H1 (cell line): ENCODE measurements at regions not wholly inside any gene's neighbourhood (a gene's known extent, or its start where the extent isn't known, plus 50 kb on each side); places are given as distances from the start of the nearest gene placed in this dataset.

Source experiments
- GABPA ChIP-seq: IDR thresholded peaks from 2 replicates; pipeline ENCODE4 v1.6.1; 2011; ENCODE audit warnings: mild to moderate bottlenecking, low read length, moderate library complexity, borderline replicate concordance; ENCODE audit not compliant: insufficient read depth
- KDM1A ChIP-seq: fragments of 200-600, 300-600 bp; sonication (generic); IDR thresholded peaks from 2 replicates; pipeline ENCODE4 v1.7.1; 2016; ENCODE audit warnings: mild to moderate bottlenecking, low read length, borderline replicate concordance
- RNF2 ChIP-seq: fragments of 200-900, 300-1000 bp; sonication (generic); IDR thresholded peaks from 2 replicates; pipeline ENCODE4 v1.7.1; 2016; ENCODE audit warnings: borderline replicate concordance, low read depth, mild to moderate bottlenecking, antibody characterized with exemption, low read length; ENCODE audit not compliant: poor library complexity, severe bottlenecking; ENCODE audit errors: missing control alignments
- TEAD4 ChIP-seq: IDR thresholded peaks from 2 replicates; pipeline ENCODE4 v1.6.1; 2012; ENCODE audit warnings: low read depth, low read length, inconsistent platforms, mixed read lengths
- TF ChIP-seq, protein P1 (sequence below): fragments of 300-600 bp; sonication (generic); IDR thresholded peaks from 2 replicates; pipeline ENCODE4 v1.7.1; 2012; ENCODE audit warnings: low read length, moderate library complexity, mild to moderate bottlenecking, inconsistent platforms; ENCODE audit not compliant: insufficient replicate concordance

DNA sequence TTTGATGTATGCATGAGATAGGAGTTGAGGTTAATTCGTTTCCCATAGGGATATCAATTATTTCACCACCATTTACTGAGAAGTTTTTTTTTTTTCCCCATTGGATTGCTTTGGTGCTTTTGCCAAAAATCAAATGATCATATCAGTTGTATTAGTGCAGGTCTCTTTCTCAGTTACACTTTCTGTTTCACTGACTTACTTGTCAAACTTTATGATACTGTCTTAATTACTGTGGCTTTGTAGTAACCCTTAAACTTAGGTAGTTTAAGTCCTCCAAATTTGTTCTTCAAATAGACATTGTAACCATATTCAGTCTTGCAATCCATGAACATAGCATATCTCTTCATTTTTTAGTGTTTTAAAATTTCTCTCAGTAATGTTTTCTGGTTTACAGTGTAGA is 259.9 kb upstream of the SLCO3A1 start (continued):
- TF ChIP-seq TEAD4: no peak
- no peak for TF ChIP-seq KDM1A
- TF ChIP-seq RNF2: no peak
- no peak for TF ChIP-seq GABPA
- TF ChIP-seq, protein P1, sequence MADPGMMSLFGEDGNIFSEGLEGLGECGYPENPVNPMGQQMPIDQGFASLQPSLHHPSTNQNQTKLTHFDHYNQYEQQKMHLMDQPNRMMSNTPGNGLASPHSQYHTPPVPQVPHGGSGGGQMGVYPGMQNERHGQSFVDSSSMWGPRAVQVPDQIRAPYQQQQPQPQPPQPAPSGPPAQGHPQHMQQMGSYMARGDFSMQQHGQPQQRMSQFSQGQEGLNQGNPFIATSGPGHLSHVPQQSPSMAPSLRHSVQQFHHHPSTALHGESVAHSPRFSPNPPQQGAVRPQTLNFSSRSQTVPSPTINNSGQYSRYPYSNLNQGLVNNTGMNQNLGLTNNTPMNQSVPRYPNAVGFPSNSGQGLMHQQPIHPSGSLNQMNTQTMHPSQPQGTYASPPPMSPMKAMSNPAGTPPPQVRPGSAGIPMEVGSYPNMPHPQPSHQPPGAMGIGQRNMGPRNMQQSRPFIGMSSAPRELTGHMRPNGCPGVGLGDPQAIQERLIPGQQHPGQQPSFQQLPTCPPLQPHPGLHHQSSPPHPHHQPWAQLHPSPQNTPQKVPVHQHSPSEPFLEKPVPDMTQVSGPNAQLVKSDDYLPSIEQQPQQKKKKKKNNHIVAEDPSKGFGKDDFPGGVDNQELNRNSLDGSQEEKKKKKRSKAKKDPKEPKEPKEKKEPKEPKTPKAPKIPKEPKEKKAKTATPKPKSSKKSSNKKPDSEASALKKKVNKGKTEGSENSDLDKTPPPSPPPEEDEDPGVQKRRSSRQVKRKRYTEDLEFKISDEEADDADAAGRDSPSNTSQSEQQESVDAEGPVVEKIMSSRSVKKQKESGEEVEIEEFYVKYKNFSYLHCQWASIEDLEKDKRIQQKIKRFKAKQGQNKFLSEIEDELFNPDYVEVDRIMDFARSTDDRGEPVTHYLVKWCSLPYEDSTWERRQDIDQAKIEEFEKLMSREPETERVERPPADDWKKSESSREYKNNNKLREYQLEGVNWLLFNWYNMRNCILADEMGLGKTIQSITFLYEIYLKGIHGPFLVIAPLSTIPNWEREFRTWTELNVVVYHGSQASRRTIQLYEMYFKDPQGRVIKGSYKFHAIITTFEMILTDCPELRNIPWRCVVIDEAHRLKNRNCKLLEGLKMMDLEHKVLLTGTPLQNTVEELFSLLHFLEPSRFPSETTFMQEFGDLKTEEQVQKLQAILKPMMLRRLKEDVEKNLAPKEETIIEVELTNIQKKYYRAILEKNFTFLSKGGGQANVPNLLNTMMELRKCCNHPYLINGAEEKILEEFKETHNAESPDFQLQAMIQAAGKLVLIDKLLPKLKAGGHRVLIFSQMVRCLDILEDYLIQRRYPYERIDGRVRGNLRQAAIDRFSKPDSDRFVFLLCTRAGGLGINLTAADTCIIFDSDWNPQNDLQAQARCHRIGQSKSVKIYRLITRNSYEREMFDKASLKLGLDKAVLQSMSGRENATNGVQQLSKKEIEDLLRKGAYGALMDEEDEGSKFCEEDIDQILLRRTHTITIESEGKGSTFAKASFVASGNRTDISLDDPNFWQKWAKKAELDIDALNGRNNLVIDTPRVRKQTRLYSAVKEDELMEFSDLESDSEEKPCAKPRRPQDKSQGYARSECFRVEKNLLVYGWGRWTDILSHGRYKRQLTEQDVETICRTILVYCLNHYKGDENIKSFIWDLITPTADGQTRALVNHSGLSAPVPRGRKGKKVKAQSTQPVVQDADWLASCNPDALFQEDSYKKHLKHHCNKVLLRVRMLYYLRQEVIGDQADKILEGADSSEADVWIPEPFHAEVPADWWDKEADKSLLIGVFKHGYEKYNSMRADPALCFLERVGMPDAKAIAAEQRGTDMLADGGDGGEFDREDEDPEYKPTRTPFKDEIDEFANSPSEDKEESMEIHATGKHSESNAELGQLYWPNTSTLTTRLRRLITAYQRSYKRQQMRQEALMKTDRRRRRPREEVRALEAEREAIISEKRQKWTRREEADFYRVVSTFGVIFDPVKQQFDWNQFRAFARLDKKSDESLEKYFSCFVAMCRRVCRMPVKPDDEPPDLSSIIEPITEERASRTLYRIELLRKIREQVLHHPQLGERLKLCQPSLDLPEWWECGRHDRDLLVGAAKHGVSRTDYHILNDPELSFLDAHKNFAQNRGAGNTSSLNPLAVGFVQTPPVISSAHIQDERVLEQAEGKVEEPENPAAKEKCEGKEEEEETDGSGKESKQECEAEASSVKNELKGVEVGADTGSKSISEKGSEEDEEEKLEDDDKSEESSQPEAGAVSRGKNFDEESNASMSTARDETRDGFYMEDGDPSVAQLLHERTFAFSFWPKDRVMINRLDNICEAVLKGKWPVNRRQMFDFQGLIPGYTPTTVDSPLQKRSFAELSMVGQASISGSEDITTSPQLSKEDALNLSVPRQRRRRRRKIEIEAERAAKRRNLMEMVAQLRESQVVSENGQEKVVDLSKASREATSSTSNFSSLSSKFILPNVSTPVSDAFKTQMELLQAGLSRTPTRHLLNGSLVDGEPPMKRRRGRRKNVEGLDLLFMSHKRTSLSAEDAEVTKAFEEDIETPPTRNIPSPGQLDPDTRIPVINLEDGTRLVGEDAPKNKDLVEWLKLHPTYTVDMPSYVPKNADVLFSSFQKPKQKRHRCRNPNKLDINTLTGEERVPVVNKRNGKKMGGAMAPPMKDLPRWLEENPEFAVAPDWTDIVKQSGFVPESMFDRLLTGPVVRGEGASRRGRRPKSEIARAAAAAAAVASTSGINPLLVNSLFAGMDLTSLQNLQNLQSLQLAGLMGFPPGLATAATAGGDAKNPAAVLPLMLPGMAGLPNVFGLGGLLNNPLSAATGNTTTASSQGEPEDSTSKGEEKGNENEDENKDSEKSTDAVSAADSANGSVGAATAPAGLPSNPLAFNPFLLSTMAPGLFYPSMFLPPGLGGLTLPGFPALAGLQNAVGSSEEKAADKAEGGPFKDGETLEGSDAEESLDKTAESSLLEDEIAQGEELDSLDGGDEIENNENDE: no peak
